MM.1S (cell line): ENCODE measurements at regions not wholly inside any gene's neighbourhood (a gene's known extent, or its start where the extent isn't known, plus 50 kb on each side); places are given as distances from the start of the nearest gene placed in this dataset.

Experiments used
- DNase-seq: peaks from one replicate; pipeline ENCODE4 v3.0.0-alpha.2; 2015
- H2AFZ ChIP-seq: fragments of 300-600 bp; sonication (generic); 2 replicates; pipeline ENCODE4 v1.6.0; 2016; ENCODE audit warnings: antibody characterized with exemption, low read length
- H3F3A ChIP-seq: fragments of 300-600 bp; sonication (generic); 2 replicates; pipeline ENCODE4 v1.6.1; 2016; ENCODE audit warnings: mild to moderate bottlenecking, antibody characterized with exemption, low read length, moderate library complexity, mixed read lengths; ENCODE audit not compliant: insufficient read depth
- H3K27ac ChIP-seq: fragments of 300-600 bp; sonication (generic); 2 replicates; pipeline ENCODE4 v1.5.1; 2016; ENCODE audit warnings: mild to moderate bottlenecking, low read length
- H3K27me3 ChIP-seq: fragments of 300-600 bp; sonication (generic); replicated peaks from 2 replicates; pipeline ENCODE4 v1.6.0; 2016; ENCODE audit warnings: low read length; ENCODE audit not compliant: insufficient read depth
- H3K36me3 ChIP-seq: fragments of 300-600 bp; sonication (generic); replicated peaks from 2 replicates; pipeline ENCODE4 v1.6.1; 2016; ENCODE audit warnings: mild to moderate bottlenecking, low read length, mixed read lengths; ENCODE audit not compliant: insufficient read depth
- H3K4me1 ChIP-seq: fragments of 300-600 bp; sonication (generic); 2 replicates; pipeline ENCODE4 v1.6.1; 2016; ENCODE audit warnings: low read length, mixed read lengths
- H3K4me2 ChIP-seq: fragments of 300-600 bp; sonication (generic); 2 replicates; pipeline ENCODE4 v1.6.0; 2016; ENCODE audit warnings: low read depth, low read length
- H3K4me3 ChIP-seq: fragments of 300-600 bp; sonication (generic); 2 replicates; pipeline ENCODE4 v1.5.1; 2016; ENCODE audit warnings: low read length, mixed read lengths
- H3K79me2 ChIP-seq: fragments of 300-600 bp; sonication (generic); 2 replicates; pipeline ENCODE4 v1.6.1; 2016; ENCODE audit warnings: mixed run types, low read length, mixed read lengths
- H3K9ac ChIP-seq: fragments of 300-600 bp; sonication (generic); 2 replicates; pipeline ENCODE4 v1.6.1; 2016; ENCODE audit warnings: low read length, mixed read lengths
- H3K9me2 ChIP-seq: fragments of 300-600 bp; sonication (generic); replicated peaks from 2 replicates; pipeline ENCODE4 v1.6.1; 2016; ENCODE audit warnings: mild to moderate bottlenecking, low read length, mixed read lengths; ENCODE audit not compliant: insufficient read depth
- H3K9me3 ChIP-seq: fragments of 300-600 bp; sonication (generic); replicated peaks from 2 replicates; pipeline ENCODE4 v1.6.1; 2016; ENCODE audit warnings: mild to moderate bottlenecking, low read length, mixed read lengths; ENCODE audit not compliant: insufficient read depth
- H4K20me1 ChIP-seq: fragments of 300-600 bp; sonication (generic); 2 replicates; pipeline ENCODE4 v1.6.1; 2016; ENCODE audit warnings: mild to moderate bottlenecking, low read length, moderate library complexity, mixed read lengths; ENCODE audit not compliant: insufficient read depth
- EZH2 ChIP-seq: fragments of 300-600 bp; sonication (generic); optimal IDR thresholded peaks from 2 replicates; pipeline ENCODE3; 2017; ENCODE audit warnings: low read depth, mild to moderate bottlenecking, antibody characterized with exemption, low read length, mixed read lengths
- EZH2phosphoT487 ChIP-seq: fragments of 300-600 bp; sonication (generic); IDR thresholded peaks from 2 replicates; pipeline ENCODE4 v1.6.1; 2018; ENCODE audit warnings: antibody characterized with exemption, low read length
- TF ChIP-seq, protein P1 (sequence below): fragments of 300-600 bp; sonication (generic); IDR thresholded peaks from 2 replicates; pipeline ENCODE4 v1.5.1; 2016; ENCODE audit warnings: antibody characterized with exemption, low read length, mixed read lengths

DNA sequence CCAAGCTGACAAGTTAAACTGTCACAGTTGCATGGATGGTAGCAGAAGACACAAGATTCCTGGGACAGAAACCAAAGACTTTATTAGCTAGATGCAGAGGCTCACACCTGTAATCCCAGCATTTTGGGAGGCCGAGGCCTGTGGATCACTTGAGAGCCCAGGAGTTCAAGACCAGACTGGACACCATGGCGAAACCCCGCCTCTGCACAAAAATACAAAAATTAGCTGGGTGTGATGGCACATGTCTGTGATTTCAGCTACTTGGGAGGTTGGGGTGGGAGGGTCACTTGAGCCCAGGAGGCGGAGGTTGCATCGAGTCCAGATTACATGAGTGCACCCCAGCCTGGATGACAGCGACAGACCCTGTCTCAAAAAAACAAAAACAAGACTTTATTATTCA, 346.6 kb downstream of the IRS2 start:
- Histone ChIP-seq H3K4me2 (no peak overlapping the region), H3F3A (no peaks in the 10 kb centered on the region), H4K20me1 (no peaks in the 10 kb centered on the region), H2AFZ (no peak overlapping the region), H3K79me2 (no peaks in the 10 kb centered on the region), H3K27me3 (no peaks in the 10 kb centered on the region), H3K9ac (no peak overlapping the region), H3K9me3 (no peaks in the 10 kb centered on the region), H3K9me2 (no peaks in the 10 kb centered on the region), H3K4me1 (no peaks in the 10 kb centered on the region), H3K36me3 (no peaks in the 10 kb centered on the region), H3K4me3 (no peak overlapping the region), H3K27ac (no peak overlapping the region)
- no peak for DNase-seq
- no peak for TF ChIP-seq EZH2phosphoT487
- TF ChIP-seq, protein P1, sequence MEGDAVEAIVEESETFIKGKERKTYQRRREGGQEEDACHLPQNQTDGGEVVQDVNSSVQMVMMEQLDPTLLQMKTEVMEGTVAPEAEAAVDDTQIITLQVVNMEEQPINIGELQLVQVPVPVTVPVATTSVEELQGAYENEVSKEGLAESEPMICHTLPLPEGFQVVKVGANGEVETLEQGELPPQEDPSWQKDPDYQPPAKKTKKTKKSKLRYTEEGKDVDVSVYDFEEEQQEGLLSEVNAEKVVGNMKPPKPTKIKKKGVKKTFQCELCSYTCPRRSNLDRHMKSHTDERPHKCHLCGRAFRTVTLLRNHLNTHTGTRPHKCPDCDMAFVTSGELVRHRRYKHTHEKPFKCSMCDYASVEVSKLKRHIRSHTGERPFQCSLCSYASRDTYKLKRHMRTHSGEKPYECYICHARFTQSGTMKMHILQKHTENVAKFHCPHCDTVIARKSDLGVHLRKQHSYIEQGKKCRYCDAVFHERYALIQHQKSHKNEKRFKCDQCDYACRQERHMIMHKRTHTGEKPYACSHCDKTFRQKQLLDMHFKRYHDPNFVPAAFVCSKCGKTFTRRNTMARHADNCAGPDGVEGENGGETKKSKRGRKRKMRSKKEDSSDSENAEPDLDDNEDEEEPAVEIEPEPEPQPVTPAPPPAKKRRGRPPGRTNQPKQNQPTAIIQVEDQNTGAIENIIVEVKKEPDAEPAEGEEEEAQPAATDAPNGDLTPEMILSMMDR = no peak
- TF ChIP-seq EZH2 = no peak

DNA sequence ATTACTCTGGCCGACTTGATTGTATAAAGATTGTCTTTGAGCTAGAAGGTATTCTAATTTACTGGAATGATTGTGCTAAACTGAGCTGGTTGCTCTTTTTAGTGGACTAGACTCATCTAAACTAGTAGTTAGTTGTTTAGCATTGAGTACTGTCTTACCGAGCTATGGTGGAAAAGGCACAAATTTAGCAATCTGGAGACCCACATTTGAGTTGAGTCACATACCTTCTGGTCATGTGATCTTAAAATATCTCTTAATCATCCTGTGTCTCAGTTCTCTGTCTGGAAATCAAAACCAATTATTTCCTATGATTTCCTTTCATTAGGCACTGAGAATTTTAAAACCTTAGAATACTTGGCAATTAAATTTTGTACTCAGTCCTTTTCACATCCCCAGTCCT, 349.5 kb downstream of the IRS2 start:
- Histone ChIP-seq H2AFZ (no peak overlapping the region), H3K9me3 (no peaks in the 10 kb centered on the region), H3K36me3 (no peaks in the 10 kb centered on the region), H3K4me1 (no peaks in the 10 kb centered on the region), H3K9ac (no peak overlapping the region), H3K27ac (no peak overlapping the region), H3K9me2 (no peaks in the 10 kb centered on the region), H3K27me3 (no peaks in the 10 kb centered on the region), H4K20me1 (no peaks in the 10 kb centered on the region), H3K79me2 (no peaks in the 10 kb centered on the region), H3K4me3 (no peak overlapping the region), H3F3A (no peaks in the 10 kb centered on the region), H3K4me2 (no peak overlapping the region)
- DNase-seq = no peak
- TF ChIP-seq, protein P1 = no peak
- TF ChIP-seq EZH2phosphoT487 (no peak), EZH2 (no peak)

DNA sequence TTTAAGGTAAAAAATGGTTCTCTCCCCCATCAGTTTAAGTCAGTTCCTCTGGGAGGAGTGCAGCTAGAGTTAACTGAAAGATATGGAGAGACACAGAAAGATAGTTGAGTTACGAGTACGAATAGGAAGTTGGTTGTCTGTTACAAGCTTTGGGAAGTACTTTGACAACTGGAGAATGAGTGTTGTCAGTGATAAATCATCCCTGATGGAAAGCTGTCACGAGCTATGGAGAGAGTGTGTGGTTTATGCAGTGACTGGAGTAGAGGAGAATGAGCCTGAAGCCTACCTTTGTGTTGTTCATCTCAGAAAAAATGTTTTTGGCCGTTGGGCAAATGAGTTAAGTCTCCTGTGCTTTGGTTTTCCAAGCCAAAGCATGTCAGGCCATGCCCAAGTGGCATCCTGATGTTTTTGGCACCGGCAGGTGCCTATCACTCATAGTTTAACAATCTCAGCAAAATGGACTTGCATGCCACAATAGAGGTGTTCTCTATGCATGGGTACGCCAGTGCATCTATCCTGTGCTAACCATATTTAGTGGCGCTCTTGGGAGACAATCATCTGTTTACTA, 350.2 kb downstream of the IRS2 start:
- no peak overlapping the region for H3K4me2 ChIP-seq
- H3K27me3 ChIP-seq = no peaks in the 10 kb centered on the region
- H3F3A ChIP-seq = no peaks in the 10 kb centered on the region
- no peak overlapping the region for H3K4me3 ChIP-seq
- no peak overlapping the region for H3K9ac ChIP-seq
- H3K4me1 ChIP-seq = no peaks in the 10 kb centered on the region
- no peaks in the 10 kb centered on the region for H4K20me1 ChIP-seq
- no peak overlapping the region for H3K27ac ChIP-seq
- no peaks in the 10 kb centered on the region for H3K9me2 ChIP-seq
- no peak for TF ChIP-seq EZH2phosphoT487
- TF ChIP-seq EZH2 = no peak
- TF ChIP-seq, protein P1 = no peak
- no peak overlapping the region for H2AFZ ChIP-seq
- H3K79me2 ChIP-seq = no peaks in the 10 kb centered on the region
- H3K9me3 ChIP-seq = no peaks in the 10 kb centered on the region
- no peaks in the 10 kb centered on the region for H3K36me3 ChIP-seq
- DNase-seq = no peak
